ENCODE measurements at regions not wholly inside any gene's neighbourhood (a gene's known extent, or its start where the extent isn't known, plus 50 kb on each side); places are given as distances from the start of the nearest gene placed in this dataset.
"Not testable (repeated sequence)": the region's sequence is repeated elsewhere in the genome, so short reads cannot be mapped to it uniquely, and the experiment has no call there.

DNA sequence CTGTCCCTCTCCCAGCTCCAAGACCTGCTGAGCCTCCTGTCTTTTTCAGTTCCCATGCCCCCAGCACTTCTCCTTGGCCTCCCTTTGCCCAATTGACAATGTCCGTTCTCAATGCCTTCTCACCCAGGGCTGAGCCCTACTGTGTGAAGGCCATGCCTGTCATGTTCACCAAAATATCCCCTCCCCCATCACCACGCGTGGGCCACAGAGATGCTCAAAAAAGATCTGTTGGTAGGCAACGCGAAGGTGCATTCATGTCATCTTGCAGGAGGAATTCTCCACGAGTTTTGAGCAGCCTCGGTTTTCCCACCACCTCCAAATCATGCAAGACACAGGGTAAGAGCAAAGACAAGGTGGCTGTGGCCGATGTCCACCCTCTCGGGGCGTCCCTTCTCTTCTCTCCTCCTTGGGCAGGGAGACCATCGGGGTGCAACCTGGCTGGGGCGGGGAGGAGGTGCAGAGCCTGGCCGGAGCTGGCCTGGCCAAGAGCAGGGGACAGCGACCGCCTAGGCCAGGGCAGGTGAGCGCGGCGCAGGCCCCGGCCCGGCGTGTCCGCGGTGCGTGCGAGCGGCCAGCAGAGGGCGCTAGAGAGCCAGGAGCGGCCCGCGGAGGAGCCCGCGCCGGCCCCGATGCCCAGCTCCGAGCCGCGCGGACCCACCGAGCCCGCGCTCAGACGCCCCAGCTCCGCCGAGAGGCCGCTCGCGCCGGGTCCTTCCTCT, 56.3 kb upstream of the KRTAP5-11 start:
- DNase-seq (ENCODE audit: low spot score) = peak; percentile 53

DNA sequence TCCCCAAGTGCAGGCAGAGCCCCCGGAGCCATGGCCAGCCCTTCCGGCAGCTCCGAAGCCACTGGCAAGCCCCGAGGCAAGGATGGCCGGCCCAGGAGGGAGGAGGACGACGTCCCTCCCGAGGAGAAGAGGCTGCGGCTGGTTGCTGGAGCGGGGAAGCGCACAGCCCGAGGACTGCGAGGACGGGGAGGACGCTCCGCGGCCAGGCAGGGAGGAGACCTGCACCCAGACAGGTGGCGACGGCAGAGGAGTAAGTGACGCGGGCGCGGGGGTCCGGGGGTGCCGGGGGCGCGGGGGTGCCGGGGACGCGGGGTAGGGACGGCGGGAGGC, 56.8 kb upstream of the KRTAP5-11 start:
- not testable (repeated sequence) for DNase-seq (ENCODE audit: low spot score)

DNA sequence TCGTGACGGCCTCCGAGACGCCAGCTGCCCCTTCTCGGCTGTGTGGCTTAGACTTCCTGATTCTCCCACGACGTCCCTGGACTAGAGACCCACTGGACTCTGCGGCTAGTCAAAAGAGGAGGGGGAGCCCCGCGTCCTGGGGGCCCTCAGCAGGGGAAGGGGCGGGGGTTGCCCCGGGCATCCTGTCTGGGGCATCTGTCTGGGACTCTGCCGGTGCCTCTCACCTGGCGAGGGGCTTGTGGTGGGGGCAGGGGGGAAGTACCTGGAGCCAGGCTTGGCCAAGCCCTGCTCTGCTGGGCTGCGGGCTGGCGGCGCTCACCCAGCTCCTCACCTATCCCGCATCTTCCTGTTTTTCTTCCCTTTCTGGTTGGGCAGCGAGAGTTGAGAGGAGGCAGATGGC, 57.2 kb upstream of the KRTAP5-11 start:
- not testable (repeated sequence) for DNase-seq (ENCODE audit: low spot score)

DNA sequence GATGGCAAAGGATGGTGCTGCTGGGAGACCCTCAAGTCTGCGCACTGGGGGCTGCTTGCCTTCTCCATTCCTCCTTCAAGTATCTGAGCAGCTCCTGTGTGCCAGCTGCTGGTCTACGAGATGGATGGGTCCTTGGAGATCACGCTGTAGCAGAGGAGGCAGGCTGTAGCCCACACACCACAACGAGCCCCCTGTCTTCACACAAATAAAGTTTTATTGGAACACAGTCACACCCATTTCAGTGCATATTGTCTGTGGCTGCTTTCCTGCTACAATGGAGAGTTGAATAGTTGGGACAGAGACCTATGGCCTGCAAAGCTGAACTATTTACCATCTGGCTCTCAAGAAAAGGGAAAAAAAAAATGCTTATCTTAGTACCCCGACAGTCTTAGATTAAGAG, 64.4 kb upstream of the KRTAP5-11 start:
- DNase-seq (ENCODE audit: low spot score) = not testable (repeated sequence)

DNA sequence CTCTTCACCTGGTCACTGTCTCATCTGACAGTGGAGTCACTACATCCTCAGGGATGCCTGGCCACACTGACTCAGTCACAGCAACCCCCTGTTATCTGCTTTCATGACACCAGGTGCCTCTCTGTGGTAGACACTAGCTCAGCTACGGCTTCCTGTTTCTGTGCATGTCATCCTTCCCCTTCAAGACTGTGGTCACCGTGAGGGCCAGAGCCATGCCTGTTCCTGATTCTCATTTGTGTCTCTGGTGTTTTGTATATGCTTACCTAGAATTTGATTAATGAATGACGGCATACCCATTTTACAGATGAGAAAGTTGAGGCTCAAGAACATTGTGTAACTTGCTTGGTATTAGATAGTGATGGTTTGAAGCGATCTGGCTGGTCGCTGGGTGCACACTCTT, 70.3 kb upstream of the KRTAP5-11 start:
- not testable (repeated sequence) for DNase-seq (ENCODE audit: low spot score)

DNA sequence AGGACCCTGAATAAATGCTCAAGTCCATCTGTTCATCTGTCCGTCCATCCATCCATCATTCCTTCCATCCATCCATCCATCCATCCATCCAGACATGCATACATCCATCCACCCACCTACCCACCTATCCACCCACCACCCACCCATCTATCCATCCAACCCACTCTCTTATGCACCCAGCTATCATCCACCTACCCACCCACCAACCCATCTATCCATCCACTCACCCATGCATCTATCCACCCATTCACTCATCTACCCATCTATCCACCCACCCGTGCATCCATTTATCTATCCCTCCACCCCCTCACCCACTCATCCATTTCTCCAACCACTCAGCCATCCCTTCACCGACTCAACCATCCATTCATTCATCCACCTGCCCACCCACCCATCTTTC, 71.7 kb upstream of the KRTAP5-11 start:
- DNase-seq (ENCODE audit: low spot score) = not testable (repeated sequence)

DNA sequence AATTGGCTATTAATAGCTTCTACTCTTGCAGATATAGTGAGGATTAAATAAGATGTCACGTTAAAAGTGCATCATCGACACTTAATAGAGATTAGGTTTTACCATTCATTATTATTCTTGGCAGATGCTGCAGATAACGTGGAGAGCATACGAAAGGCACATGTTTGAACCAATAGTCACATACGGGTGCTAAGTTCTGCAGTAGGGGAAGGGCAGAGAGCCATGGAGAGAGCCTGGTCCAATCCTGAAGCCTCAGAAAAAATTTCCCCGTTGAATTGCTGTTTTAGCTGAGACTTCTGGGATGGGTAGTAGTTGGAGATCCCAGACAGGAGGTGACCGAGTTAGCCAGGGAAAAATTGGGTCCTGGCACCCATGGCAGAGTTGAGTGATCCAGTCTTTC, 72.4 kb upstream of the KRTAP5-11 start:
- DNase-seq (ENCODE audit: low spot score) = not testable (repeated sequence)

DNA sequence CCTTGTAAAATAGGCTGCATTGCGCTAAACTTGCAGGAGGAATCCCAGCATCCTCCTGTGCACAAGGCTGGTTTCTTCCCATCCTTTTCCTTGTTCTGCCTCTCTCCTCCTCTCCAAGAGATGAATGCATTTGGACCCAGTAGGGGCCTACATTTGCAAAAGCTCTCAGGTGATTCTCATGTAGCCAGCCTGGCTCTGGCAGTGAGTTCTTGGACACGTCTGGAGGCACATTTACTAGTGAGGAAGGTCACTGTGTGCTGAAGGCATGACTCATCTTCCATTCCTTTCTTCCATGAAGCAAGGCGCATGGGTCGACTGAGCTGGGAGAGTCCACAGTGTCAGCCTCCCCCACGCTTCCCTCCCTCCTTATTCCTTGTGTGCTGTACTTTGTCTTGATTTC, 73.8 kb upstream of the KRTAP5-11 start:
- DNase-seq (ENCODE audit: low spot score) = peak; percentile 26

DNA sequence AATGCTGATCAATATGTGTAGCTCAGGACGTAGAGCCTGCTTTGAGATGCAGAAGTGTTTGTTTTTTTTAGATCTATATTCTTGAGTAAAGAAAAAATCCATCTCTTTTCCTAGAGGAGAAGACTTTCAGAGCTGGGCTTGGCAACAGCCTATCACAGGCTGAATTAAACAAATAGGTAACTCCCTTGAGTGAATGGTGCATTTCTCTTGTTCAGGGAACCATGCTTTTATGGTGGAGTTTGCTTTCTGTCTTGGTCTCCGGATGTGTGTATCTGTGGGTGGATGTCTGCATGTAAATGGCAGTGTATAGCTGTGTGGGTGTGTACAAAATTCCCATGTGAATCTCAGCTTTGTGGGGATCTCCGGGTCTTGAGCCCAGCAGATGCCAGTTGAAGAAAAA, 82.3 kb upstream of the KRTAP5-11 start:
- not testable (repeated sequence) for DNase-seq (ENCODE audit: low spot score)

DNA sequence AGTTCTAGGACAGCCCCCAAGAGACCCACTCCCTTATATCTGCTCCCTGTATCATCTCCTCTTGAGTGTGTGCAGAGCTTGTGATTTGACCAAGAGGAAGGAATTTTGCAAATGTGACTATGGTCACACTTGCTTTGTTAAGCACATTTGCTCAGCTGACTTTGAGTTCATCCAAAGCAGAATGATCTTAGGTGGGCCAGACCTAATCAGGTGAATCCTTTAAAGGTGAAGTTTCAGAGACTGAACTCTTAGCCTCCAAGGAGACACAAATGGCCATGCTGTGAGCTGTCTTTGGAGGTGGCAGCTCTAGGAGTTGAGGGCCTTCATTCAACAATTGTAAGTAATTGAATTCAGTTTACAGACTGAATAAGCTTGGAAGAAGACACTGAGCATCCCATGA, 115.4 kb upstream of the KRTAP5-11 start:
- DNase-seq (ENCODE audit: low spot score) = not testable (repeated sequence)

DNA sequence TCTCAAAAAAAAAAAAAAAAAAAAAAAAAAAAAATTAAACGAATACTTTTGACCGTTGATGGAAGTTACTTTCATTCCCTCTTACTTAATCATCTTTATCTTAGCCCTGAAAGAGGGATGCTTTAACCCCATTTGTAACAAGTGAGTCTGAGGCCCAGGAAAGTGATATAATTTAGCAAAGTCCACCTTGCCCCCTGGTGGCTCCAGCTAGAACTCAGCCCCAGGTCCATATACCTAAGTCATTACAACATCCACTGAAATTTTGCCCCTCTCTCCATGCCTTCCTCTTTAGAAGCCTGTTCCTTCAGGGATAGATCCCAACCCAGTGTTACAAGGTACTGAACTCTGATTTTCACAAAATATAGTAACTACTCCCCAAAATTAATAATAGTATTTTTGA, 116.3 kb upstream of the KRTAP5-11 start:
- not testable (repeated sequence) for DNase-seq (ENCODE audit: low spot score)

DNA sequence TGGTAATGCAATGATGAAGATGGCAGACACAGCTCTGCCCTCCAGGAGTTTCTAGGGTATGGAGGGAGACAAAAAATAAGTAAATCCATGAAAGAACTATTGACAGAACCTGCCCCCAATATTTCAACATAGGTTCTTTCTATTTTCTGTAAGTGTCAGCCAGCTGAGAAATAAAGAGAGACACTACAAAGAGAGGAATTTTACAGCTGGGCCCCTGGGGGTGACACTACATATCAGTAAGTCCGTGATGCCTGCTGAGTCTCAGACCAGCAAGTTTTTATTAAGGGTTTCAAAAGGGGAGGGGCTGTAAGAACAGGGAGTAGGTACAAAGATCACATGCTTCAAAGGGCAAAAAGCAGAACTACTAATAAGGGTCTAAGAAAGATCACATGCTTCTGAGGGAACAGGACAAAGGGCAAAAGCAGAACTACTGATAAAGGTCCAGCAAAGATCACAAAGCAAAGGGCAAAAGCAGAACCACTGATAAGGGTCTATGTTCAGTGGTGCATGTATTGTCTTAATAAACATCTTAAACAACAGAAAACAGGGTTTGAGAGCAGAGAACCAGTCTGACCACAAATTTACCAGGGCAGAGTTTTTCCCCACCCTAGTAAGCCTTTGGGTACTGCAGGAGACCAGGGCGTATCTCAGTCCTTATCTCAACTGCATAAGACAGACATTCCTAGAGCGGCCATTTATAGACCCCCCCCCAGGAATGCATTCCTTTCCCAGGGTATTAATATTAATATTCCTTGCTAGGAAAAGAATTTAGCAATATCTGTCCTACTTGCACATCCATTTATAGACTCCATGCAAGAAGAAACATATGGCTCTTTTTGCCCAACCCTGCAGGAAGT, 119.0 kb upstream of the KRTAP5-11 start:
- DNase-seq (ENCODE audit: low spot score) = not testable (repeated sequence)

DNA sequence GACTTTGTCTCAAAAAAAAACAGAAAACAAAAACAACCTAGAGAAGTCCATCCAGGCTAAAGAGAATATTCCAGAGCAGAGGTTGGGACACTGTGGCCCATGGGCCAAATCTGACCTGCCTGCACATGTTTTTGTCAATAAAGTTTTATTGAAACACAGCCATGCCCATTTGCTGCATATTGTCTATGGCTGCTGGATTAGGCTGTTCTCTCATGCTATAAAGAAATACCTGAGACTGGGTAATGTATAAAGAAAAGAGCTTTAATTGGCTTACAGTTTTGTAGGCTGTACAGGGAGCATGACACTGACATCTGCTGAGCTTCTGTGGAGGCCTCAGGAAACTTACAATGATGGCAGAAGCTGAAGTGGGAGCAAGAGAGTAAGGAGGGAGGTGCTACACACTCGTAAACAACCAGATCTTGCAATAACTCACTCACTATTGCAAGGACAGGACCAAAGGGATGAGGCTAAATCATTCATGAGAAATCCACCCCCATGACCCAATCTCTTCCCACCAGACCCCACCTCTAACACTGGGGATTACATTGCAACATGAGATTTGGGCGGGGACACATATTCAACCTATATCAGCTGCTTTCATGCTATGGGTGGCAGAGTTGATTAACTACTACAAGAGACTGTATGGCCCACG, 122.5 kb upstream of the KRTAP5-11 start:
- DNase-seq (ENCODE audit: low spot score) = not testable (repeated sequence)

DNA sequence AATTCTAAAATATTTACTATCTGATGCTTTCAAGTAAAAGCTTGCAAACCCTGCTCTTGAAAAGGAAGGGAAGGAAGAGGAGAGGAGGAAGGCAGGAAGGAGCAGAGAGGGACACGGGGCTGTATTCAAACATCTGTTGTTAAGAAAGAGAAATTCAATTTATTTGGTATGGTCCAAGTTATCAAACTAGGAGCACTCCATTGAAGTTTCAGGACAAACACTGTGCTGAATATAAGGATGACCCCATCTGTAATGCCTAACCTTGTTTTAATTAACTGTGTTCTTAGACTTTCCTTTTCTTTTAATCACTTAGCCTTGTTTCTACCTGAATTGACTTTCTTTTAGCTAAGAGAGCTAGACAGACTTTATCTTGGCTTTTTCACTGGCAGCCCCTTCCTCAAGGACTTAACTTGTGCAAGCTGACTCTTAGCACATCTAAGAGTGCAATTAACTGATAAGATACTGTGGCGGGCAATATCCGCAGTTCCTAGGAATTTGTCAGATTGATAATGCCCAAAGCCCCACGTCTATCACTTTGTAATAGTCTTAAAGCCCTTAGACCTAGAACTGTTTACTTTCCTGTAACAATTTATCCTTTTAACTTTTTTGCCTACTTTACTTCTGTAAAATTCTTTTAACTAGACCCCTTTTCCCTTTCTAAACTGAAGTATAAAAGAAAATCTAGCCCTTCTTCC, 123.2 kb upstream of the KRTAP5-11 start:
- not testable (repeated sequence) for DNase-seq (ENCODE audit: low spot score)

DNA sequence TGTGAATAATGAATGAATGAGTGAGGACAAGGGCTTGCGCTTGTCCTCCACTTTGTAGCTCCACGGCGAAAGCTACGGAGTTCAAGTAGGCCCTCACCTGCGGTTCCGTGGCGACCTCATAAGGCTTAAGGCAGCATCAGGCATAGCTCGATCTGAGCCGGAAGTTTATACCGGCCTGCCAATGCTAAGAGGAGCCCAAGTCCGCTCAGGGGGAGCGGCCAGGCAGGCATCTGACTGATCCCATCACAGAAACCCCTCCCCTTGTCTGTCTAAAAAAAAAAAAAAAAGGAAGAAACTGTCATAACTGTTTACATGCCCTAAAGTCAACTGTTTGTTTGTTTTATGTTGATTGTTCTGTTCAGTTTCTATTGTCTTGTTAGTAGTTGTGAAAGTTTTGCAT, 124.4 kb upstream of the KRTAP5-11 start:
- DNase-seq (ENCODE audit: low spot score) = not testable (repeated sequence)

DNA sequence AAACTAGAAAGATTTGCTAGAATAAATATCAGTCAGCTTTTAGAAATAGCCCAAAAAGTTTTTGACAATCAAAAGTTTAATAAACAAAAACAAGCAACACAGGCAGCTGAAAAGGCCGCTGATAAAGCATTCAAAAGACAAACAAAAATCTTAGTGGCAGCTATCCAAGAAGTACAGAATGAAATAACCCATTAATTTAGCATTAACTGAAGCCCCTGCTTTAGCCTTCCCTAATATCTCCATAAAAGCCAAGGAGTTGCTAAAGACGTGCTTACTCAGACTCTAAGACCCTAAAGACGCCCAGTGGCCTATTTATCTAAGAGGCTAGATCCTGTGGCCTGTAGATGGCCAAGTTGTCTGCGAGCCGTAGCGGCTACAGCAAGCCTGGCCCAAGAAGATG, 123.5 kb upstream of the DEFB108B start:
- DNase-seq (ENCODE audit: low spot score) = not testable (repeated sequence)

DNA sequence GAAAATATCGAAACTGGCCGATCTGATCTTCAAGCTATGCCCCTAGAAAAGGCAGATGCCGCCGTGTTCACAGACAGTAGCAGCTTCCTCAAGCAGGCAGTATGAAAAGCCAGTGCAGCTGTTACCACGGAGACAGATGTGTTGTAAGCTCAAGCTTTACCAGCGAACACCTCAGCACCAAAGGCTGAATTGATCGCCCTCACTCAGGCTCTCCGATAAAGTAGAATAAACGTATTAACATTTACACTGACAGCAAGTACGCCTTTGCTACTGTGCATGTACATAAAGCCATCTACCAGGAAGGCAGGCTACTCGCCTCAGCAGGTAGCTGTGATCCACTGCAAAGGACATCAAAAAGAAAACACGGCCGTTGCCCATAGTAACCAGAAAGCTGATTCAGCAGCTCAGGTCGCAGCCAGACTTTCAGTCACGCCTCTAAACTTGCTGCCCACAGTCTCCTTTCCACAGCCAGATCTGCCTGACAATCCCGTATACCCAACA, 122.8 kb upstream of the DEFB108B start:
- DNase-seq (ENCODE audit: low spot score) = peak; percentile 35

DNA sequence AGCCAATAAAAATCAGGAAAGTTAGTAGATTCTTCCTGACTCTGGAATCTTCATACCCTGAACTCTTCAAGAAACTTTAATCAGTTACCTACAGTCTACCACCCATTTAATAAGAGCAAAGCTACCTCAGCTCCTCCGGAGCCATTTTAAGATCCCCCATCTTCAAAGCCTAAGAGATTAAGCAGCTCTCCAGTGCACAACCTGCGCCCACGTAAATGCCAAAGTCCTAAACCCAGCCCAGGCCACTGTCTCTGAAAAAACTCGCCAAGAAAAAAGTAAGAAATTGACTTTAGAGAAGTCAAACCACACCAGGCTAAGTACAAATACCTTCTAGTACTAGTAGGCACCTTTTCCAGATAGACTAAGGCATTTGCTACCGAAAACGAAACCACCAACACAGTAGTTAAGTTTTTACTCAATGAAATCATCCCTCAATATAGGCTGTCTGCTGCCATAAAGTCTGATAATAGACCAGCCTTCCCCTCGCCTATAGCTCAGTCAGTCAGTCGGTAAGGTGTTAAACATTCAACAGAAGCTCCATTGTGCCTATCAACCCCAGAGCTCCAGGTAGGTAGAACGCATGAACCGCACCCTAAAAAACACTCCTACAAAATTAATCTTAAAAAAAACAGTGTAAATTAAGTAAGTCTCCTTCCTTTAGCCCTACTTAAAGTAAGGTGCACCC, 122.2 kb upstream of the DEFB108B start:
- not testable (repeated sequence) for DNase-seq (ENCODE audit: low spot score)

DNA sequence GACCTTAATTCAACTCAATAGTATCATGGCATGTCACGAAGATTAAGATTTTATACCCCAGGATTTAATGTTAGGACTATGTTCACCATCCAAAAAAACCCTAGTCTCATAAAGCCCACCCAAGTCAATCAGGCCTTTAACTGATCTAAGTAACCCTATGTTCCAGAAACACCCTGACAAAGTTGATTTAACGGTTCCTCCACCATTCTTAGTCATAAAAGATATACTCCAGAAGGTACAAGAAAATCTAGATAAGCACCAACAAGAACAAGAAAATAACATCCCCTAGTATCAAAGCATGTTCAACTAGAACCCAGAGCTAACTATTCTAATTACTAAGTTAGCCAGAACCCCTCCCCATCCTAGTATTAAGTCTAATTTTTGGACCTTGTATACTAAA, 120.7 kb upstream of the DEFB108B start:
- not testable (repeated sequence) for DNase-seq (ENCODE audit: low spot score)

DNA sequence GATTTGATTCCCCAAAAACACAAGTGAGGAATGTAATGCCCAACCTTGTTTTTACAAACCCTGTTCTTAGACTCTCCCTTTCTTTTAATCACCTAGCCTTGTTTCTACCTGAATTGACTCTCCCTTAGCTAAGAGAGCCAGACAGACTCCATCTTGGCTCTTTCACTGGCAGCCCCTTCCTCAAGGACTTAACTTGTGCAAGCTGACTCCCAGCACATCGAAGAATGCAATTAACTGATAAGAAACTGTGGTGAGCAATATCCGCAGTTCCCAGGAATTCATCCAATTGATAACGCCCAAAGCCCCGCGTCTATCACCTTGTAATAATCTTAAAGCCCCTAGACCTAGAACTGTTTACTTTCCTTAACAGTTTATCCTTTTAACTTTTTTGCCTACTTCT, 120.2 kb upstream of the DEFB108B start:
- not testable (repeated sequence) for DNase-seq (ENCODE audit: low spot score)

DNA sequence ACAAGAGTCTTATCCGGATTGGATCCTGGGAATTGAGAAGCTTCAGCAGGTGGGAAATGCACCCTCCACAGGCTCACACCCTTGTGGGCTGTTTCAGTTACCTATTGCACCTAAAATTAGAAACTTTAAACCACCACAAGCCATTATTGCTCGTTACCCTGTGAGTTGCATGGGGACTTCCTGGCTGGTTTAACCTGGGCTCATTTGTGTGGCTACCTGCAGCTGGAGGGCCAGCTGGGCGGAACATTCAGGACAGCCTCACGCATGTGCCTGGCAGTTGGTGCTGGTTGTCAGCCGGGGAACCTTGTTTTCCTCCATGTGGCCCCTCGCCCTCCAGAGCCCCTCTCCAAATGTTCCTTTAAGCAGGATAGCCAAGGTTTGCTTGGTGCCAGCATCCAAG, 118.5 kb upstream of the DEFB108B start:
- DNase-seq (ENCODE audit: low spot score) = not testable (repeated sequence)

Measured in mucosa of gallbladder (tissue), 1 donor.